Esophagus squamous epithelium (tissue), 4 donors: ENCODE measurements at regions not wholly inside any gene's neighbourhood (a gene's known extent, or its start where the extent isn't known, plus 50 kb on each side); places are given as distances from the start of the nearest gene placed in this dataset.

ENCODE experiments used
- POLR2A ChIP-seq, 4 donors: fragments of 450-650 bp; IDR thresholded peaks; one replicate each; pipeline ENCODE4 v1.6.1; 2017; ENCODE audit warnings: antibody characterized with exemption in 4 of 4, mild to moderate bottlenecking in 4 of 4, moderate library complexity in 3 of 4
- TF ChIP-seq, protein P1 (sequence below), 6 experiments: fragments of 450-650 bp in 4 of 6; fragments of 200-600 bp in 2 of 6; sonication (generic) in 2 of 6; IDR thresholded peaks; one replicate each; pipeline ENCODE4 v1.5.1; 2016 to 2019; ENCODE audit warnings: antibody characterized with exemption in 6 of 6, mild to moderate bottlenecking in 4 of 6, moderate library complexity in 4 of 6

DNA sequence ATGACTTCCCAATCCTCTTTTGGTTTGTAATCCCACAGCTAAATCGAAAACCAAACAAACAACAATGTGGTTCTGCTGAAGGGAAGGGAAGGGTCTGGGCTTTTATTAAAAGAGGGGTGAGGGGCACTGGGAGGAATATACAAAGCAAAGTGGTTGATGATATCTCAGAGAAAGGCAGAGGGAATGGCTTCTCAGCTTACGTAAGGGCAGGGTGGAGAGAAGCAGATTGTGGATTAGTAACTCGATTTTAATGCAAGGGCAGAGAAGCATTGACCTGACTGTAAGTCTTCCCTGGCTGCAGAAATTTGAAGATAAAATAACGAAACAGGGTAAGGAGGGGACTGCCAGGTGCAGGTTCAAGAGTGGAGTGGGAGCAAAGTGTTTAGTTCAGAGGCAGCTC, 438.2 kb upstream of the LRRC7 start:
- TF ChIP-seq, protein P1, sequence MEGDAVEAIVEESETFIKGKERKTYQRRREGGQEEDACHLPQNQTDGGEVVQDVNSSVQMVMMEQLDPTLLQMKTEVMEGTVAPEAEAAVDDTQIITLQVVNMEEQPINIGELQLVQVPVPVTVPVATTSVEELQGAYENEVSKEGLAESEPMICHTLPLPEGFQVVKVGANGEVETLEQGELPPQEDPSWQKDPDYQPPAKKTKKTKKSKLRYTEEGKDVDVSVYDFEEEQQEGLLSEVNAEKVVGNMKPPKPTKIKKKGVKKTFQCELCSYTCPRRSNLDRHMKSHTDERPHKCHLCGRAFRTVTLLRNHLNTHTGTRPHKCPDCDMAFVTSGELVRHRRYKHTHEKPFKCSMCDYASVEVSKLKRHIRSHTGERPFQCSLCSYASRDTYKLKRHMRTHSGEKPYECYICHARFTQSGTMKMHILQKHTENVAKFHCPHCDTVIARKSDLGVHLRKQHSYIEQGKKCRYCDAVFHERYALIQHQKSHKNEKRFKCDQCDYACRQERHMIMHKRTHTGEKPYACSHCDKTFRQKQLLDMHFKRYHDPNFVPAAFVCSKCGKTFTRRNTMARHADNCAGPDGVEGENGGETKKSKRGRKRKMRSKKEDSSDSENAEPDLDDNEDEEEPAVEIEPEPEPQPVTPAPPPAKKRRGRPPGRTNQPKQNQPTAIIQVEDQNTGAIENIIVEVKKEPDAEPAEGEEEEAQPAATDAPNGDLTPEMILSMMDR (IDR thresholded peaks at IDR 0.05): no peak
- TF ChIP-seq POLR2A (IDR thresholded peaks at IDR 0.05): no peak
